B cell (primary cell): ENCODE measurements at regions not wholly inside any gene's neighbourhood (a gene's known extent, or its start where the extent isn't known, plus 50 kb on each side); places are given as distances from the start of the nearest gene placed in this dataset.

Experiments
- ATAC-seq: fragments of 200-7000 bp; cut with Tn5 transposase; one replicate; pipeline ENCODE4 v1.10.0; 2021; ENCODE audit warnings: low read depth, mild to moderate bottlenecking, moderate number of reproducible peaks, moderate library complexity
- CTCF ChIA-PET: fragments of 350-600 bp; sonication (Branson Sonifier 250); formaldehyde crosslinking; loops from one replicate; lab custom pipeline; 2021; ENCODE audit warnings: antibody characterized with exemption, inconsistent platforms; lab: Charles Lee
- POLR2A ChIA-PET: fragments of 350-600 bp; sonication (Branson Sonifier 250); formaldehyde crosslinking; loops from one replicate; lab custom pipeline; 2021; ENCODE audit warnings: antibody characterized with exemption; lab: Charles Lee
- DNase-seq: peaks from one replicate; pipeline ENCODE4 v3.0.0; 2013
- H2AFZ ChIP-seq: 2 replicates; pipeline ENCODE4 v1.6.1; 2012; ENCODE audit warnings: mild to moderate bottlenecking, low read depth, low read length; ENCODE audit not compliant: insufficient read depth, poor library complexity, severe bottlenecking
- H3K27ac ChIP-seq, 2 donors: 1 replicate in 1 of 2; 2 replicates in 1 of 2; pipeline ENCODE4 v1.5.1; 2012 to 2013; ENCODE audit warnings: low read length in 2 of 2, mild to moderate bottlenecking in 2 of 2, moderate library complexity in 1 of 2
- H3K27me3 ChIP-seq, 4 experiments: fragments of 200-600 bp in 1 of 4; sonication (generic) in 1 of 4; replicated peaks in 1 of 4; 1 replicate in 2 of 4; 2 replicates in 2 of 4; pipeline versions ENCODE4 v1.6.1 to v1.7.0; 2013 to 2016; ENCODE audit warnings: low read length in 3 of 4, mild to moderate bottlenecking in 2 of 4, mixed read lengths in 1 of 4, moderate library complexity in 1 of 4; ENCODE audit not compliant: insufficient read depth in 4 of 4, control insufficient read depth in 3 of 4; ENCODE audit errors: control extremely low read depth in 1 of 4
- H3K36me3 ChIP-seq, 2 experiments: replicated peaks in 1 of 2; 1 replicate in 1 of 2; 2 replicates in 1 of 2; pipeline versions ENCODE4 v1.6.1 to v1.7.1; 2013; ENCODE audit warnings: low read length in 1 of 2; ENCODE audit not compliant: insufficient read depth in 2 of 2, control insufficient read depth in 1 of 2; ENCODE audit errors: control extremely low read depth in 1 of 2, extremely low read depth in 1 of 2
- H3K4me1 ChIP-seq, 2 donors: fragments of 200-600 bp in 1 of 2; sonication (generic) in 1 of 2; 1 replicate in 1 of 2; 2 replicates in 1 of 2; pipeline versions ENCODE4 v1.5.1 to v1.6.1; 2013 to 2017; ENCODE audit warnings: low read length in 2 of 2; ENCODE audit not compliant: control insufficient read depth in 2 of 2, insufficient read depth in 2 of 2
- H3K4me2 ChIP-seq: replicated peaks from 2 replicates; pipeline ENCODE3; 2012; ENCODE audit warnings: mild to moderate bottlenecking, low read depth, low read length; ENCODE audit not compliant: poor library complexity, severe bottlenecking
- H3K4me3 ChIP-seq, 5 experiments: fragments of 200-600 bp in 1 of 5; sonication (generic) in 1 of 5; 1 replicate in 3 of 5; 2 replicates in 2 of 5; pipeline versions ENCODE4 v1.5.1 to v1.7.0; 2011 to 2016; ENCODE audit warnings: low read length in 4 of 5, mild to moderate bottlenecking in 4 of 5, low read depth in 2 of 5, control low read depth in 1 of 5, moderate library complexity in 1 of 5; ENCODE audit not compliant: insufficient read depth in 1 of 5; ENCODE audit errors: control extremely low read depth in 1 of 5, extremely low read depth in 1 of 5
- H3K79me2 ChIP-seq: fragments of 200-600 bp; sonication (generic); one replicate; pipeline ENCODE4 v1.6.0; 2016; ENCODE audit warnings: low read length; ENCODE audit not compliant: control insufficient read depth, insufficient read depth
- H3K9ac ChIP-seq: fragments of 200-600 bp; sonication (generic); 2 replicates; pipeline ENCODE4 v1.6.1; 2017; ENCODE audit warnings: mild to moderate bottlenecking, low read length, moderate library complexity
- H3K9me3 ChIP-seq, 3 donors: one replicate each; pipeline versions ENCODE4 v1.6.1 to v1.7.1; 2013; ENCODE audit warnings: low read length in 2 of 3; ENCODE audit not compliant: control insufficient read depth in 2 of 3, insufficient read depth in 1 of 3; ENCODE audit errors: control extremely low read depth in 1 of 3
- H4K20me1 ChIP-seq: 2 replicates; pipeline ENCODE4 v1.6.0; 2012; ENCODE audit warnings: mild to moderate bottlenecking, low read length; ENCODE audit not compliant: insufficient read depth, control insufficient read depth, poor library complexity, severe bottlenecking
- H3K27ac Mint-ChIP-seq: one replicate; pipeline ENCODE4 v1.8.0; 2021; ENCODE audit warnings: mixed read lengths
- H3K27me3 Mint-ChIP-seq: one replicate; pipeline ENCODE4 v1.8.0; 2021; ENCODE audit warnings: mixed read lengths
- H3K4me1 Mint-ChIP-seq: one replicate; pipeline ENCODE4 v1.8.0; 2021; ENCODE audit warnings: mixed read lengths
- H3K4me3 Mint-ChIP-seq: one replicate; pipeline ENCODE4 v1.8.0; 2021; ENCODE audit warnings: mixed read lengths
- H3K9me3 Mint-ChIP-seq: one replicate; pipeline ENCODE4 v1.8.0; 2022; ENCODE audit warnings: mixed read lengths; ENCODE audit not compliant: insufficient read depth
- CTCF ChIP-seq: fragments of 200-600 bp; IDR thresholded peaks from one replicate; pipeline ENCODE4 v1.8.0; 2022; ENCODE audit warnings: antibody characterized with exemption, mild to moderate bottlenecking
- EZH2 ChIP-seq: IDR thresholded peaks from 2 replicates; pipeline ENCODE4 v1.6.1; 2012; ENCODE audit warnings: borderline replicate concordance, low read depth, mild to moderate bottlenecking, moderate library complexity, low read length; ENCODE audit not compliant: insufficient read depth, poor library complexity, severe bottlenecking
- WGBS: methylation state at CpG from one replicate; pipeline ENCODE4 v1.1.5; 2013; ENCODE audit warnings: missing lambda C conversion rate; ENCODE audit not compliant: insufficient coverage; 5-methylcytosine and 5-hydroxymethylcytosine counted together
- intact Hi-C: fragments of 100-400 bp; cut with micrococcal nuclease; formaldehyde crosslinking; loops from one replicate; pipeline ENCODE4 v1.10.0; 2022

- ChIA-PET CTCF (no interaction called here), POLR2A (no interaction called here)
- Mint-ChIP-seq H3K27me3 (peaks cover 5% of the 10 kb centered on the region), H3K27ac (no peak overlapping the region), H3K9me3 (no peaks in the 10 kb centered on the region), H3K4me3 (no peak overlapping the region), H3K4me1 (no peaks in the 10 kb centered on the region)
- H3K27me3 ChIP-seq = no peaks in the 10 kb centered on the region
- 58% methylated on average over 2 of the region's 3 CpGs for WGBS
- no peak overlapping the region for H3K4me2 ChIP-seq
- H3K4me3 ChIP-seq = no peak overlapping the region
- H2AFZ ChIP-seq = no peak overlapping the region
- intact Hi-C loops = no loop called here
- H3K79me2 ChIP-seq = no peaks in the 10 kb centered on the region
- H3K27ac ChIP-seq = no peak overlapping the region
- H4K20me1 ChIP-seq = no peaks in the 10 kb centered on the region
- no peaks in the 10 kb centered on the region for H3K4me1 ChIP-seq
- ATAC-seq (no peak), DNase-seq (no peak)
- H3K9me3 ChIP-seq = no peaks in the 10 kb centered on the region
- no peak overlapping the region for H3K9ac ChIP-seq
- TF ChIP-seq CTCF (no peak), EZH2 (no peak)
- no peaks in the 10 kb centered on the region for H3K36me3 ChIP-seq
Measured at GRCh38 chr11:112874980-112875379, 86.2 kb upstream of the NCAM1 start.

GRCh38 chr11:112877581-112877980 lies 83.6 kb upstream of the NCAM1 start:
- Histone ChIP-seq H3K9me3 (no peaks in the 10 kb centered on the region), H3K9ac (no peak overlapping the region), H3K27me3 (no peaks in the 10 kb centered on the region), H4K20me1 (no peaks in the 10 kb centered on the region), H3K36me3 (no peaks in the 10 kb centered on the region), H3K4me1 (no peaks in the 10 kb centered on the region), H3K79me2 (no peaks in the 10 kb centered on the region), H3K27ac (no peak overlapping the region), H3K4me2 (no peak overlapping the region), H3K4me3 (no peak overlapping the region), H2AFZ (no peak overlapping the region)
- ATAC-seq (no peak), DNase-seq (no peak)
- intact Hi-C loops = no loop called here
- WGBS = 90% methylated on average over 5 of the region's 11 CpGs
- CTCF ChIA-PET = no interaction called here
- no peaks in the 10 kb centered on the region for H3K9me3 Mint-ChIP-seq
- peaks cover 4% of the 10 kb centered on the region for H3K27me3 Mint-ChIP-seq
- POLR2A ChIA-PET = no interaction called here
- TF ChIP-seq CTCF (no peak), EZH2 (no peak)
- no peak overlapping the region for H3K27ac Mint-ChIP-seq
- H3K4me3 Mint-ChIP-seq = no peak overlapping the region
- no peaks in the 10 kb centered on the region for H3K4me1 Mint-ChIP-seq
